Stimulated activated CD4-positive, alpha-beta T cell treated with anti-CD3 and anti-CD28 coated beads, Interleukin-12 subunit alpha, Interleukin-12 subunit beta, amount 100 ng/mL, for 48 hours (primary cell): ENCODE measurements at regions not wholly inside any gene's neighbourhood (a gene's known extent, or its start where the extent isn't known, plus 50 kb on each side); places are given as distances from the start of the nearest gene placed in this dataset.

Source experiments
- DNase-seq, 3 donors: peaks; one replicate each; pipeline ENCODE4 v3.0.0-alpha.2; 2020; ENCODE audit warnings: low read depth in 2 of 3, low spot score in 1 of 3

- DNase-seq = no peak
Measured at GRCh38 chr9:120018037-120018436, 561.9 kb downstream of the CDK5RAP2 start.

GRCh38 chr9:120016231-120016630, 563.7 kb downstream of the CDK5RAP2 start:
- DNase-seq = no peak

- no peak for DNase-seq
Measured at GRCh38 chr9:120014796-120015195, 565.2 kb downstream of the CDK5RAP2 start.

GRCh38 chr9:120009856-120010255, 570.1 kb downstream of the CDK5RAP2 start:
- no peak for DNase-seq

- DNase-seq = no peak
Measured at GRCh38 chr9:120001536-120001935, 578.4 kb downstream of the CDK5RAP2 start.

GRCh38 chr9:119998614-119999013, 581.4 kb downstream of the CDK5RAP2 start:
- DNase-seq = no peak

GRCh38 chr9:119991797-119992196, 588.2 kb downstream of the CDK5RAP2 start:
- DNase-seq = no peak

- no peak for DNase-seq
Measured at GRCh38 chr9:119986713-119987112, 593.3 kb downstream of the CDK5RAP2 start.

- DNase-seq = no peak
Measured at GRCh38 chr9:119986205-119986604, 593.8 kb downstream of the CDK5RAP2 start.

GRCh38 chr9:119974026-119974425, 604.8 kb upstream of the BRINP1 start:
- DNase-seq = no peak

GRCh38 chr9:119968836-119969707, 599.8 kb upstream of the BRINP1 start:
- DNase-seq = peak; percentile 15 to 25 (median 19)

- DNase-seq = no peak
Measured at GRCh38 chr9:119967867-119968535, 598.8 kb upstream of the BRINP1 start.

GRCh38 chr9:119963798-119964372, 594.6 kb upstream of the BRINP1 start:
- DNase-seq = no peak

GRCh38 chr9:119963258-119963797, 594.1 kb upstream of the BRINP1 start:
- no peak for DNase-seq

GRCh38 chr9:119961774-119962424, 592.7 kb upstream of the BRINP1 start:
- peak in 1 of 3 donors; percentile 1 for DNase-seq

GRCh38 chr9:119959846-119960545, 590.8 kb upstream of the BRINP1 start:
- no peak for DNase-seq

GRCh38 chr9:119956111-119956510, 586.9 kb upstream of the BRINP1 start:
- DNase-seq = no peak

GRCh38 chr9:119955276-119955675, 586.0 kb upstream of the BRINP1 start:
- DNase-seq = no peak

GRCh38 chr9:119951591-119951990, 582.4 kb upstream of the BRINP1 start:
- no peak for DNase-seq

- DNase-seq = no peak
Measured at GRCh38 chr9:119951090-119951489, 581.9 kb upstream of the BRINP1 start.

- DNase-seq = no peak
Measured at GRCh38 chr9:119945686-119946085, 576.5 kb upstream of the BRINP1 start.
